HepG2 (cell line): ENCODE measurements at regions not wholly inside any gene's neighbourhood (a gene's known extent, or its start where the extent isn't known, plus 50 kb on each side); places are given as distances from the start of the nearest gene placed in this dataset.

Experiments
- ATAC-seq: fragments of 200-7000 bp; cut with Tn5 transposase; 3 replicates; pipeline ENCODE4 v1.9.1; 2020; ENCODE audit warnings: mild to moderate bottlenecking, moderate library complexity
- BruUV-seq: library from RNA; stranded (reverse); fragments of 400-500 nt; replicated peaks from 2 replicates; lab custom pipeline; 2021; lab: Mats Ljungman, UMichigan
- CTCF ChIA-PET: fragments of 300-600 bp; formaldehyde crosslinking; extraction: SDS; loops from one replicate; lab custom pipeline; 2021; ENCODE audit warnings: low total read pairs, inconsistent platforms, low intra/inter-chr PET ratio; lab: Yijun Ruan, JAX
- POLR2A ChIA-PET: fragments of 350-600 bp; sonication (Branson Sonifier 250); formaldehyde crosslinking; loops from one replicate; lab custom pipeline; 2020; ENCODE audit warnings: antibody characterized with exemption, inconsistent platforms; lab: Yijun Ruan, JAX
- DNase-seq: peaks from one replicate; pipeline ENCODE4 v3.0.0-alpha.2; 2015; ENCODE audit warnings: low spot score
- FAIRE-seq: peaks from 3 replicates; lab custom pipeline; 2011; peaks lifted over from hg19 to GRCh38; lab: Jason Lieb, UNC
- H2AFZ ChIP-seq: one replicate; pipeline ENCODE4 v1.6.1; 2011; ENCODE audit warnings: low read length, inconsistent platforms
- H3K27ac ChIP-seq: fragments of 300-600 bp; 3 replicates; pipeline ENCODE4 v1.8.0; 2011; ENCODE audit warnings: mixed run types, mild to moderate bottlenecking, mixed read lengths, low read length, inconsistent platforms; ENCODE audit not compliant: insufficient read depth; ENCODE audit errors: extremely low read length
- H3K27me3 ChIP-seq, 2 experiments: fragments of 200-600 bp in 1 of 2; 2 replicates in 1 of 2; 3 replicates in 1 of 2; pipeline versions ENCODE4 v1.6.0 to v1.8.0; 2011; ENCODE audit warnings: low read length in 2 of 2, mild to moderate bottlenecking in 2 of 2, moderate library complexity in 2 of 2, inconsistent platforms in 1 of 2; ENCODE audit not compliant: insufficient read depth in 2 of 2, control insufficient read depth in 1 of 2
- H3K36me3 ChIP-seq, 2 experiments: fragments of 200-600 bp in 1 of 2; replicated peaks in 1 of 2; 2 replicates in 1 of 2; 3 replicates in 1 of 2; pipeline versions ENCODE4 v1.5.1 to v1.8.0; 2011; ENCODE audit warnings: low read length in 2 of 2, inconsistent platforms in 1 of 2; ENCODE audit not compliant: insufficient read depth in 2 of 2, control insufficient read depth in 1 of 2
- H3K4me1 ChIP-seq: 2 replicates; pipeline ENCODE4 v1.5.1; 2012; ENCODE audit warnings: low read length, inconsistent platforms; ENCODE audit not compliant: insufficient read depth
- H3K4me2 ChIP-seq: 2 replicates; pipeline ENCODE4 v1.6.0; 2011; ENCODE audit warnings: low read depth, low read length, inconsistent platforms
- H3K4me3 ChIP-seq, 3 experiments: fragments of 200-600 bp in 1 of 3; sonication (generic), shearing (Covaris generic) in 1 of 3; replicated peaks in 1 of 3; 2 replicates each; pipeline ENCODE4 v1.5.1; 2011 to 2016; ENCODE audit warnings: low read length in 3 of 3, inconsistent platforms in 2 of 3, low read depth in 2 of 3, mild to moderate bottlenecking in 2 of 3, control low read depth in 1 of 3, mixed read lengths in 1 of 3; ENCODE audit not compliant: insufficient read depth in 1 of 3
- H3K79me2 ChIP-seq: one replicate; pipeline ENCODE4 v1.6.1; 2011; ENCODE audit warnings: low read length, inconsistent platforms; ENCODE audit not compliant: insufficient read depth
- H3K9ac ChIP-seq: 2 replicates; pipeline ENCODE4 v1.6.0; 2011; ENCODE audit warnings: mild to moderate bottlenecking, low read depth, low read length, inconsistent platforms; ENCODE audit not compliant: insufficient read depth
- H3K9me3 ChIP-seq: 2 replicates; pipeline ENCODE4 v1.5.1; 2012; ENCODE audit warnings: mild to moderate bottlenecking, low read length
- H4K20me1 ChIP-seq: 2 replicates; pipeline ENCODE4 v1.6.0; 2011; ENCODE audit warnings: inconsistent platforms, mild to moderate bottlenecking, low read length, moderate library complexity; ENCODE audit not compliant: insufficient read depth
- EEA1 ChIP-seq: sonication (generic); formaldehyde crosslinking; IDR thresholded peaks from 2 replicates; pipeline ENCODE4 v1.5.1; 2020; ENCODE audit warnings: mild to moderate bottlenecking, missing genetic modification reagents, borderline replicate concordance
- FOXA3 ChIP-seq: IDR thresholded peaks from 2 replicates; pipeline ENCODE4 v1.6.1; 2016; ENCODE audit warnings: missing genetic modification reagents, missing compliant biosample characterization
- HMGXB4 ChIP-seq, 2 experiments: sonication (generic) in 1 of 2; formaldehyde crosslinking in 1 of 2; IDR thresholded peaks; 2 replicates each; pipeline versions ENCODE4 v1.4.0 to v1.6.1; 2018 to 2020; ENCODE audit warnings: missing genetic modification reagents in 2 of 2, borderline replicate concordance in 1 of 2, low read depth in 1 of 2, mild to moderate bottlenecking in 1 of 2, missing biosample characterization in 1 of 2
- MEF2D ChIP-seq: sonication (generic); formaldehyde crosslinking; IDR thresholded peaks from 2 replicates; pipeline ENCODE4 v1.5.1; 2020; ENCODE audit warnings: mild to moderate bottlenecking, missing genetic modification reagents
- NR3C1 ChIP-seq: sonication (generic); formaldehyde crosslinking; IDR thresholded peaks from 2 replicates; pipeline ENCODE4 v1.4.0; 2020; ENCODE audit warnings: missing genetic modification reagents
- RNF2 ChIP-seq: fragments of 450-650 bp; conservative IDR thresholded peaks from 2 replicates; pipeline ENCODE4 v1.6.1; 2016; ENCODE audit warnings: low read depth
- TEAD3 ChIP-seq: optimal IDR thresholded peaks from 2 replicates; pipeline ENCODE3; 2016; ENCODE audit warnings: borderline replicate concordance
- TRIM24 ChIP-seq: sonication (generic); formaldehyde crosslinking; IDR thresholded peaks from 2 replicates; pipeline ENCODE4 v1.8.0; 2022; ENCODE audit warnings: mild to moderate bottlenecking, missing genetic modification reagents
- ZNF207 ChIP-seq: fragments of 450-650 bp; IDR thresholded peaks from 2 replicates; pipeline ENCODE4 v1.6.1; 2016; ENCODE audit warnings: antibody characterized with exemption, borderline replicate concordance
- ZNF513 ChIP-seq: sonication (generic); formaldehyde crosslinking; conservative IDR thresholded peaks from 2 replicates; pipeline ENCODE4 v1.5.0; 2020; ENCODE audit warnings: missing genetic modification reagents
- ZNF558 ChIP-seq: sonication (generic); formaldehyde crosslinking; IDR thresholded peaks from 2 replicates; pipeline ENCODE4 v1.9.0; 2022; ENCODE audit warnings: mild to moderate bottlenecking, missing genetic modification reagents, borderline replicate concordance
- ZNF747 ChIP-seq: sonication (generic); formaldehyde crosslinking; IDR thresholded peaks from 2 replicates; pipeline ENCODE4 v1.8.1; 2023; ENCODE audit warnings: missing genetic modification reagents, mild to moderate bottlenecking, borderline replicate concordance
- WGBS: methylation state at CpG from one replicate; pipeline ENCODE4 v1.1.6; 2017; ENCODE audit warnings: low lambda C conversion rate; 5-methylcytosine and 5-hydroxymethylcytosine counted together
- in situ Hi-C: cut with HindIII; loops from 2 replicates; pipeline ENCODE4 v1.10.0; 2017; ENCODE audit warnings: low pct_unique_long_range_greater_than_20kb; ENCODE audit not compliant: extremely low pct_ligation_motif_present
- intact Hi-C: fragments of 100-400 bp; cut with micrococcal nuclease; formaldehyde crosslinking; loops from one replicate; pipeline ENCODE4 v1.10.0; 2022; ENCODE audit not compliant: unreplicated experiment

- TF ChIP-seq HMGXB4 (CRISPR knock-in tag; IDR thresholded peaks at IDR 0.05; ENCODE audit: borderline replicate concordance in 1 of 2, low read depth in 1 of 2), result no peak
- TF ChIP-seq NR3C1, result no peak
- no peak for TF ChIP-seq ZNF558 (CRISPR knock-in tag)
These were observed 88.8 kb upstream of the PCDH18 start (continued) for GRCh38 chr4:137621056-137621455.

- WGBS, result 17% methylated on average over 1 of the region's 1 CpG
- Histone ChIP-seq H3K27ac (no peak overlapping the region), H3K27me3 (no peaks in the 10 kb centered on the region), H4K20me1 (no peaks in the 10 kb centered on the region), H3K4me2 (no peak overlapping the region), H3K4me3 (no peak overlapping the region), H3K9ac (no peak overlapping the region), H2AFZ (no peak overlapping the region), H3K36me3 (no peaks in the 10 kb centered on the region), H3K79me2 (no peaks in the 10 kb centered on the region), H3K9me3 (no peaks in the 10 kb centered on the region), H3K4me1 (no peaks in the 10 kb centered on the region)
- intact Hi-C loops (loop anchor here (5.0 kb wide), 1 partner anchor 492 kb away; no protein-coding TSS in a partner anchor), in situ Hi-C loops (no loop called here)
- TF ChIP-seq ZNF513 (CRISPR knock-in tag) (no peak), FOXA3 (no peak), MEF2D (no peak), ZNF747 (CRISPR knock-in tag) (no peak), ZNF207 (no peak), TEAD3 (no peak), EEA1 (CRISPR knock-in tag) (no peak), RNF2 (no peak), TRIM24 (CRISPR knock-in tag) (no peak)
- no TSS peak for BruUV-seq
- FAIRE-seq (no peak), DNase-seq (no peak), ATAC-seq (no peak)
- ChIA-PET POLR2A (no interaction called here), CTCF (no interaction called here)
These were observed 82.2 kb upstream of the PCDH18 start for GRCh38 chr4:137614491-137614890.
